ENCODE measurements at regions not wholly inside any gene's neighbourhood (a gene's known extent, or its start where the extent isn't known, plus 50 kb on each side); places are given as distances from the start of the nearest gene placed in this dataset.

DNA sequence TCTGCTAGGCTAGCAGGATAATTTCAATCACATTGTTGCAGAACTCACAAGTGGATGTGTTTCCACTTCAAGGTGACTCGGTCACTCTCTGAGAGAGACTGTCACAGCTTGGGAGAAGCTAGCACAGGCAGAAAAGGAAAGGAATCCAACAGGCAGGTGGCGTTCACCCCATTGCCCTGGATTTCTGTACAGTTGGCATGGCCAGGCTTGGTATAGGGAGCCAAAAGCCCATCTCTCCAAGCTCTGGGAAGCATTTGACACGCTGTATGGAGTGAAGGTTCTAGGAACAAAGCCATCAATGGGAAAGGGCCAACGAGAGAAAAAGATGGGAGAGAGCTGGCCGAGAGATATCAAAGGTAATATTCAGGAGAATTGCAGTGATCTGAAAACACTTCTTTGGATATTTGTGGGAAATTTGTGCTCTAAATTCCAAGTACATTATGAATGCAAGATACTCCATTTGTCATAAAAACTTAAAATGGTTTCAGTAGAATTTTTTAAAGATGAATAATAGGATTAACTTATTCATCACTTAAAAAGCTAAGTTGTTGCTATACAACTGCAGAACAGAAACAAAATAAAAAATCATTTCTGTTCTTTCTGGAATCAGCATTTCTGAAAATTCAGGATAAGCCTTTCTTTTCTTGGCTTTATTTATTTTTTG lies 223.5 kb upstream of the NTM start:
- no peak for TF ChIP-seq CTCF (IDR thresholded peaks at IDR 0.05)
- Mint-ChIP-seq H3K27ac (peak overlapping the region; percentile 91), H3K4me3 (peak overlapping the region; percentile 48), H3K36me3 (ENCODE audit: low read depth) (peaks cover 5% of the 10 kb centered on the region; the same call in 1 of the 2 replicates), H3K9me3 (no peaks in the 10 kb centered on the region), H3K4me1 (ENCODE audit: low read depth) (peaks cover 22% of the 10 kb centered on the region), H3K27me3 (ENCODE audit: insufficient read depth) (no peaks in the 10 kb centered on the region; the same call in 1 of the 2 replicates)
- peak; percentile 41 for DNase-seq

- no peaks in the 10 kb centered on the region for H3K36me3 Mint-ChIP-seq (ENCODE audit: low read depth)
- peaks cover 19% of the 10 kb centered on the region for H3K4me1 Mint-ChIP-seq (ENCODE audit: low read depth)
- peak overlapping the region; percentile 51 for H3K4me3 Mint-ChIP-seq
- DNase-seq = no peak
- no peak for TF ChIP-seq CTCF (IDR thresholded peaks at IDR 0.05)
- H3K9me3 Mint-ChIP-seq = no peaks in the 10 kb centered on the region
- H3K27ac Mint-ChIP-seq = no peak overlapping the region
- no peaks in the 10 kb centered on the region; the same call in 1 of the 2 replicates for H3K27me3 Mint-ChIP-seq (ENCODE audit: insufficient read depth)
Measured at GRCh38 chr11:131154351-131154750, 216.1 kb upstream of the NTM start.

DNA sequence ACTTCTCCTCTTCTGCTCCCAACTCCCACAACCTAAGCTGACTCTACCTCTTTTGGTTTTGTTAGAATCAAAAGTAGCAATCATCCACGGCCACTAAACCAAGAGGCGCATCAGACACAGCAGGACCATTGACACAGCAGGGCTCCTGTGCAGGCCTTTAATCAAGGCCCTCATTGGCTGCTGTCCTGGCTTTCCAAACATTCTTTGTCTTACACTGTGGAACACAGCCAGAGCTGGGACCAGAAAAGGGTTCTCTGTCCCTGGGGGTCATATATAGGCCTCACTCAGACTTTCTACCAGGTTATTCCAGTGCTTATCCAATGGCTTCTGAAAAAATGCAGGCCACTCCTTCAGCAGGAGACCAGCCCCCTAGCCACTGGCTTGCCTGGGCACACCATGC lies 212.7 kb upstream of the NTM start:
- peaks cover 7% of the 10 kb centered on the region; the same call in 1 of the 2 replicates for H3K27me3 Mint-ChIP-seq (ENCODE audit: insufficient read depth)
- H3K36me3 Mint-ChIP-seq (ENCODE audit: low read depth) = no peaks in the 10 kb centered on the region
- H3K4me3 Mint-ChIP-seq = no peak overlapping the region
- no peak for DNase-seq
- peaks cover 19% of the 10 kb centered on the region for H3K4me1 Mint-ChIP-seq (ENCODE audit: low read depth)
- TF ChIP-seq CTCF (IDR thresholded peaks at IDR 0.05) = no peak
- H3K27ac Mint-ChIP-seq = no peak overlapping the region
- no peaks in the 10 kb centered on the region for H3K9me3 Mint-ChIP-seq

DNA sequence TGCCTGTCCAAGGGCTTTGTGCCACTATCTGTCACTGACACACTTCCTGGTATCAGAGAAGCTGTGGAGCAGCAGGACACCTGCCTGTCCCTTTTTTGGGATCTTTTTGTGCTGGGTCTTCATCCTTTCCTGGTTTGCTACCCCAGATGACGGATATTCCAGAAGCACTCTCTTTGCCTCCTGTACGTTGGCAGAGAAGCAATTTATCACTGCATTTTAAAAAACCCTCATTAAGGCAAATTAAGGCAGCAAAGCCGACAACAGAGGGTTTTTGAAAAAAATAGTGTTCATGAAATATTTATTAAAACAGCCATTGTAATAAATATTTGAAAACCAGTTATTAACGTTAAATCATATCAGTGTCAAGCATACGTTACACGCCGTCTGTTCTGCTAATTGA lies 209.6 kb upstream of the NTM start:
- Mint-ChIP-seq H3K27ac (no peak overlapping the region), H3K9me3 (no peaks in the 10 kb centered on the region), H3K4me3 (no peak overlapping the region), H3K36me3 (ENCODE audit: low read depth) (no peaks in the 10 kb centered on the region), H3K4me1 (ENCODE audit: low read depth) (no peaks in the 10 kb centered on the region), H3K27me3 (ENCODE audit: insufficient read depth) (peaks cover 7% of the 10 kb centered on the region; the same call in 1 of the 2 replicates)
- no peak for DNase-seq
- no peak for TF ChIP-seq CTCF (IDR thresholded peaks at IDR 0.05)

DNA sequence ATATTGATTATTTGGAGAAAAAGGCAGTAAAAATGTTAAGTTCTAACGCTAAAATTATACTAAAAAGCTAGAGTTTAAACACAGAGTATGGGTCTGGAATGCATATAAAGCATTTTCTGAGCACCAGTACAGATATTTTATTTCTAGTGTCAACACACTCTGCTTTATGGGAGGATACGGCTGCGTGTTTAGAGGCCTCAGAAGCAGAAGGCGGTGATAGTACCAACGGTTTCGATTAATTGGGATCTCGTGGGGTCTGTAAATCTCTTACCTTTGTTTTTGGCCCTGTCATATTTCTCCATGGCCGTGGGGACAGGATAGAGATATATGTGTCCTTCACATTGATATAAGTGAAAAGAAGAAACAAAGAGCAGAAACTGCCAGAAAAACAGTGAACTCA lies 206.8 kb upstream of the NTM start:
- H3K4me3 Mint-ChIP-seq = no peak overlapping the region
- no peak for DNase-seq
- no peak for TF ChIP-seq CTCF (IDR thresholded peaks at IDR 0.05)
- H3K4me1 Mint-ChIP-seq (ENCODE audit: low read depth) = no peaks in the 10 kb centered on the region
- peaks cover 16% of the 10 kb centered on the region for H3K27me3 Mint-ChIP-seq (ENCODE audit: insufficient read depth)
- no peaks in the 10 kb centered on the region for H3K9me3 Mint-ChIP-seq
- no peak overlapping the region for H3K27ac Mint-ChIP-seq
- H3K36me3 Mint-ChIP-seq (ENCODE audit: low read depth) = no peaks in the 10 kb centered on the region
